Adipocyte (in vitro differentiated cells): ENCODE measurements at regions not wholly inside any gene's neighbourhood (a gene's known extent, or its start where the extent isn't known, plus 50 kb on each side); places are given as distances from the start of the nearest gene placed in this dataset.
"Not testable (repeated sequence)": the region's sequence is repeated elsewhere in the genome, so short reads cannot be mapped to it uniquely, and the experiment has no call there.

ENCODE experiments used
- DNase-seq: peaks from one replicate; pipeline ENCODE4 v3.0.0-alpha.2; 2015; ENCODE audit warnings: low read depth
- H3K27me3 ChIP-seq: replicated peaks from 2 replicates; pipeline ENCODE4 v1.7.0; 2013; ENCODE audit warnings: mild to moderate bottlenecking, low read length, moderate library complexity; ENCODE audit not compliant: control insufficient read depth, insufficient read depth
- H3K36me3 ChIP-seq: 2 replicates; pipeline ENCODE4 v1.7.0; 2013; ENCODE audit warnings: low read length, mild to moderate bottlenecking, moderate library complexity; ENCODE audit not compliant: control insufficient read depth, insufficient read depth, severe bottlenecking
- H3K4me1 ChIP-seq: 2 replicates; pipeline ENCODE4 v1.7.0; 2013; ENCODE audit warnings: mild to moderate bottlenecking, low read length, moderate library complexity; ENCODE audit not compliant: control insufficient read depth, insufficient read depth
- H3K4me3 ChIP-seq: 2 replicates; pipeline ENCODE4 v1.7.0; 2013; ENCODE audit warnings: mild to moderate bottlenecking, low read length, moderate library complexity
- H3K9ac ChIP-seq: 2 replicates; pipeline ENCODE4 v1.7.0; 2013; ENCODE audit warnings: mild to moderate bottlenecking, low read length, moderate library complexity
- H3K9me3 ChIP-seq: 2 replicates; pipeline ENCODE4 v1.7.0; 2013; ENCODE audit warnings: mild to moderate bottlenecking, low read length, moderate library complexity; ENCODE audit not compliant: control insufficient read depth

- not testable (repeated sequence) for H3K9me3 ChIP-seq, H3K36me3 ChIP-seq, H3K9ac ChIP-seq, H3K4me3 ChIP-seq, DNase-seq, H3K27me3 ChIP-seq
- H3K4me1 ChIP-seq: peaks cover 19% of the 10 kb centered on the region
Measured at GRCh38 chr6:169098651-169099050, 155.0 kb downstream of the THBS2 start.

- Histone ChIP-seq H3K4me3 (no peak overlapping the region), H3K36me3 (no peaks in the 10 kb centered on the region), H3K4me1 (peaks cover 19% of the 10 kb centered on the region)
Measured at GRCh38 chr6:169098116-169098515, 155.5 kb downstream of the THBS2 start.

GRCh38 chr6:169097381-169097959 is 156.2 kb downstream of the THBS2 start:
- peaks cover 19% of the 10 kb centered on the region for H3K4me1 ChIP-seq
- no peaks in the 10 kb centered on the region for H3K9me3 ChIP-seq
- peak overlapping the region; percentile 6 for H3K9ac ChIP-seq
- H3K36me3 ChIP-seq: no peaks in the 10 kb centered on the region
- peak; percentile 92 for DNase-seq
- no peak overlapping the region for H3K4me3 ChIP-seq
- H3K27me3 ChIP-seq: no peaks in the 10 kb centered on the region

More at GRCh38 chr6:169098116-169098515, 155.5 kb downstream of the THBS2 start:
- H3K9me3 ChIP-seq: no peaks in the 10 kb centered on the region
- no peaks in the 10 kb centered on the region for H3K27me3 ChIP-seq
- peak; percentile 20 for DNase-seq
- no peak overlapping the region for H3K9ac ChIP-seq

GRCh38 chr6:169096388-169096787 is 157.3 kb downstream of the THBS2 start:
- H3K27me3 ChIP-seq: no peaks in the 10 kb centered on the region
- DNase-seq: no peak
- H3K4me3 ChIP-seq: no peak overlapping the region
- H3K36me3 ChIP-seq: no peaks in the 10 kb centered on the region
- peaks cover 3% of the 10 kb centered on the region for H3K9me3 ChIP-seq
- H3K4me1 ChIP-seq: peaks cover 8% of the 10 kb centered on the region
- H3K9ac ChIP-seq: no peak overlapping the region

- no peaks in the 10 kb centered on the region for H3K36me3 ChIP-seq
- no peaks in the 10 kb centered on the region for H3K27me3 ChIP-seq
- H3K9ac ChIP-seq: no peak overlapping the region
- no peak overlapping the region for H3K4me3 ChIP-seq
- DNase-seq: no peak
- peaks cover 6% of the 10 kb centered on the region for H3K4me1 ChIP-seq
- H3K9me3 ChIP-seq: peaks cover 15% of the 10 kb centered on the region
Measured at GRCh38 chr6:169095153-169095552, 158.5 kb downstream of the THBS2 start.

- H3K27me3 ChIP-seq: no peaks in the 10 kb centered on the region
- no peak overlapping the region for H3K9ac ChIP-seq
- no peak overlapping the region for H3K4me3 ChIP-seq
- peaks cover 15% of the 10 kb centered on the region for H3K9me3 ChIP-seq
- peaks cover 6% of the 10 kb centered on the region for H3K4me1 ChIP-seq
- no peaks in the 10 kb centered on the region for H3K36me3 ChIP-seq
- no peak for DNase-seq
Measured at GRCh38 chr6:169094552-169094950, 159.1 kb downstream of the THBS2 start.

GRCh38 chr6:169093770-169094551 is 159.7 kb downstream of the THBS2 start:
- no peaks in the 10 kb centered on the region for H3K36me3 ChIP-seq
- no peak overlapping the region for H3K4me3 ChIP-seq
- no peak for DNase-seq
- peaks cover 15% of the 10 kb centered on the region for H3K9me3 ChIP-seq
- no peaks in the 10 kb centered on the region for H3K27me3 ChIP-seq
- peaks cover 6% of the 10 kb centered on the region for H3K4me1 ChIP-seq
- no peak overlapping the region for H3K9ac ChIP-seq

GRCh38 chr6:169093066-169093723 is 160.5 kb downstream of the THBS2 start:
- Histone ChIP-seq H3K9ac (no peak overlapping the region), H3K4me3 (no peak overlapping the region), H3K36me3 (no peaks in the 10 kb centered on the region), H3K4me1 (peaks cover 6% of the 10 kb centered on the region), H3K9me3 (peaks cover 15% of the 10 kb centered on the region), H3K27me3 (no peaks in the 10 kb centered on the region)
- no peak for DNase-seq

GRCh38 chr6:169092375-169092774 is 161.3 kb downstream of the THBS2 start:
- Histone ChIP-seq H3K27me3 (no peaks in the 10 kb centered on the region), H3K9ac (no peak overlapping the region), H3K4me3 (no peak overlapping the region), H3K4me1 (peaks cover 10% of the 10 kb centered on the region), H3K36me3 (no peaks in the 10 kb centered on the region), H3K9me3 (peaks cover 15% of the 10 kb centered on the region)
- no peak for DNase-seq

- peaks cover 15% of the 10 kb centered on the region for H3K9me3 ChIP-seq
- not testable (repeated sequence) for H3K27me3 ChIP-seq, DNase-seq, H3K36me3 ChIP-seq, H3K4me3 ChIP-seq, H3K9ac ChIP-seq, H3K4me1 ChIP-seq
Measured at GRCh38 chr6:169090514-169091127, 163.0 kb downstream of the THBS2 start.

- Histone ChIP-seq H3K4me1 (peaks cover 8% of the 10 kb centered on the region), H3K9me3 (peaks cover 15% of the 10 kb centered on the region), H3K9ac (no peak overlapping the region), H3K36me3 (no peaks in the 10 kb centered on the region), H3K27me3 (no peaks in the 10 kb centered on the region), H3K4me3 (no peak overlapping the region)
- no peak for DNase-seq
Measured at GRCh38 chr6:169088762-169089161, 164.9 kb downstream of the THBS2 start.
